ENCODE measurements at regions not wholly inside any gene's neighbourhood (a gene's known extent, or its start where the extent isn't known, plus 50 kb on each side); places are given as distances from the start of the nearest gene placed in this dataset.
"Not testable (repeated sequence)": the region's sequence is repeated elsewhere in the genome, so short reads cannot be mapped to it uniquely, and the experiment has no call there.

DNA sequence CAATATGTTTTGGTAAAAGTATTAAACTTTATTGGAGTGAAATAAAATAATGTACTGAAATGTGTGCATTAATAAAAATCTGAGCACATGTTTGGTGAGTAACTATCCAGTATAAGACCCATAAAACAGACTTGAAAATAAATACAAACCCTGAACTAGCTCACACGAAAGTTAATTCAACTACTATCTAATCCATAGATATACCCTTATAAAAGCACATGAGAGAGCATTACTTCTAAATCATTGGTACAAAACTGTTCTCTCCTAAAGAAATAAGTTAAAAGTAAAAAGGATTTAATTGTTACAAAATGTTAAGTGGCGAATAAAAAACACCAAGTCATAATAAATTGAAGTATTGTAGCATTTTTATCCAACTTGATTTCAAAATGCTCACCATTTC, 295.6 kb downstream of the PTPRC start:
- DNase-seq (ENCODE audit: low spot score), result peak; percentile 32

- DNase-seq (ENCODE audit: low spot score), result peak; percentile 43
Measured at GRCh38 chr1:198934901-198935305, 296.1 kb downstream of the PTPRC start.

DNA sequence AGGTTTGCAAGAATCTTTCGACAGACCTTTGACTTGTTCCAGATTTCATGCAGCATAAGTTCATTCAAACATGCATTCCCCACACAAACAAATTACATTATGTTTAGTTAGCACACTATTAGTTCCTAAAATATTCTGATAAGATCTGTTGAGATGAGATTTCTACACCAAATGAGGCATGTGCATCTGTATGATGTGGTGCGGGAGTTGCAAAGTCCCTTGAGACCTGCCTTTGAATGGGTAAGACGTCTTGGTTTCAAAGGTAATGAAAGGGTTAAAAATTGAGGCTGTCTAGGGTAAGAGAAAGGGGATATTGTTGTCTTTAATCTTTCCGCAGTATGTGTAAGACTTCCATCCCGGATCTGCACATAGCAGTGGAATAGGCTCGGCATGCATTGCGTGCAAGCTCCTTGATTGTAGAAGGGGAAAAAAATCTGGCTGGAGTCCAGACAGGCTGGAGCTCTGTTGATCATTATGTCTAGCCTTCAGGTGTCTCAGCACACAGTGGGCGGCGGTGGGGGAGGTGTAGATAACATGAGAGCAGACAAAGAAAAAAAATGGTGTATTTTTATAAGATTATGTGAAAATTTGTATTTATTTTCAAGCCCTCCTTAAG, 296.6 kb downstream of the PTPRC start:
- DNase-seq (ENCODE audit: low spot score), result peak; percentile 81

- peak; percentile 55 for DNase-seq (ENCODE audit: low spot score)
Measured at GRCh38 chr1:198936371-198937083, 297.7 kb downstream of the PTPRC start.

DNA sequence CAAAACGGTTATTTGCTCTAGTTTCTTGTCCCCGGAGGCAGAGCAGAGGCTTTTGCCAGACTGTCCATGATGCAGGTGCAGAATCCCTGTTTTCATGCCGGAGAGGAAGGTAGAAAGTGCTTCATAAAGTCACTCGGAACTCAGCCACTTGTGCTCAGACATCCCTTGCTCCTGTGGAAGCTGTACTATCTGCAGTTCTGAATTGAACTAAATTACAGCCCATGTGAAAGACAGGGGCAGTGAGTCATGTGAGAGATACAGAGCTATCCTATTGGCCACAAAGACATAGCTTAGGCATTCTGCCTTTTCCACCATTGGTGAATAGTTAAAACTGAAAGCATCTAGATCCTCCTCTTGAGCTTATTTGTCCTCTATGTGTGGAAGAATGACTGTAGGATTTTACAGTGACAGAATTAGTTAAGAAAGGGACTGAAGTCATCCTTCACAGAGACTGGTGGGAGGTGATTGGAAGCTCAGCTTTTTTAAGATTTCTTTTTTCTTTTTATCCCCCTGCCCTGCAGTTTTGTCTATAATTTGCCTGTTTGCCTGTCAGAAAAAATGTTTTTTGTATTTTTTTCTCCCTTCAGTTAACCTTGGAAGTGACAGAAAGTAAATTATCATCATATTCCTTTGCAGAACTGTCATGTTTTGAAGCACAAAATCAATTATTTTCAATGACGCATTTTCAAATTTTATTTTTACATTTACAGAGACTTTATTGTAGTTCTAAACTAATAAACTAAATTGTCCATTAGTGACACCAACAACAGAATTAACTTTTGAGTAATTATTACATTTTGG, 298.6 kb downstream of the PTPRC start:
- DNase-seq (ENCODE audit: low spot score), result peak; percentile 98

DNA sequence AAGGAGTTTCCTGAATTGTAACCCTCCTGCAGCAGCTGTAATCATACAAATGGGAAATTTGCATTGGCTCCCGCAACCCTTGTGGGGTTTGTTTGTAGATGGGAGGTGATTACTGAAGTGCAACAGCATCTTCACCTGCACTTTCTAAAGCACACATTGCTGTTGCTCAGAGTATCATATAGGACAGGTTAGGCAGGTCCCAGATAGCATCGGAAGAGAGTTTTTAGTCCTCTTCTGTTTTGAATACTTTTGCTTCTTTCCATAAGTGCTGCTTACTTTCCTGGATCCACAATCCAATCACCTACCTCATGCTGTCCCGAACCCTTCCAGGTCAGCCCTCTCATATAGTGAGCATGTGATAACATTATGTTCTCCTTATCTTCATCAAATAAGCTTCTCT, 300.4 kb downstream of the PTPRC start:
- no peak for DNase-seq (ENCODE audit: low spot score)

DNA sequence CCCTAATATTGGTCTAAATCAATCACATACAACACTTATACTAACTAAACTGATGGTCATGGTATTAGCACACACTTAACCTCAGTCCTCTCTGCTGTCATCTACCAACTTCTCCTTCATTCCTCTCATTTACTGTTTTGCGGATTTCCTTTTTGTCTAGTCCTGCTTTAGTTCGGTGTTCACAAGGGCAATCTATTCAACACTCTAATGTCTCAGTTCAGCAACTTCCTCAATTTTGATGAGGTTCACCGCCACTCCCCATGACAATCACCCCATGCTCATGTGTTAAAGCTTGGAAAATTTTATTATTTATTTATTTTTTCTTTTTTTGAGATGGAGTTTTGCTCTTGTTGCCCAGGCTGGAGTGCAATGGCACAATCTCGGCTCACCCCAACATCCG, 301.1 kb downstream of the PTPRC start:
- no peak for DNase-seq (ENCODE audit: low spot score)

DNA sequence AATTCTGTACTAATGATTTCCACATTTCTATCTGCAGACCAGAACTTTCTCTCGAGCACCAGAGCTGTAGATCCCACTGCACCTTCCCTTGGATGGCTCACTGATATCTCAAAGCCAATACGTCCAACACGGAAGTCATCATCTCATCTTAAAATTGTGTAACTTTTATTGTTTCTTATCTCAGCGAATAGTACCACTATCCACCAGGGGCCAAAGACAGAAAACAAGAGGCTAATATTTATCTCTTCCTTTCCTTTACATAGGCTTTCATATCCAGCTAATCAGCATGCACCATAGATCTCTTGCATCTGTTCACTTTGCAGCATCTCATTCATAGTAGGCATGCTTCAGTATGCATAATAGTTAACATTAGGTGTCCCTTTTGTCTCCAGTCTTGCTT, 303.6 kb downstream of the PTPRC start:
- no peak for DNase-seq (ENCODE audit: low spot score)

DNA sequence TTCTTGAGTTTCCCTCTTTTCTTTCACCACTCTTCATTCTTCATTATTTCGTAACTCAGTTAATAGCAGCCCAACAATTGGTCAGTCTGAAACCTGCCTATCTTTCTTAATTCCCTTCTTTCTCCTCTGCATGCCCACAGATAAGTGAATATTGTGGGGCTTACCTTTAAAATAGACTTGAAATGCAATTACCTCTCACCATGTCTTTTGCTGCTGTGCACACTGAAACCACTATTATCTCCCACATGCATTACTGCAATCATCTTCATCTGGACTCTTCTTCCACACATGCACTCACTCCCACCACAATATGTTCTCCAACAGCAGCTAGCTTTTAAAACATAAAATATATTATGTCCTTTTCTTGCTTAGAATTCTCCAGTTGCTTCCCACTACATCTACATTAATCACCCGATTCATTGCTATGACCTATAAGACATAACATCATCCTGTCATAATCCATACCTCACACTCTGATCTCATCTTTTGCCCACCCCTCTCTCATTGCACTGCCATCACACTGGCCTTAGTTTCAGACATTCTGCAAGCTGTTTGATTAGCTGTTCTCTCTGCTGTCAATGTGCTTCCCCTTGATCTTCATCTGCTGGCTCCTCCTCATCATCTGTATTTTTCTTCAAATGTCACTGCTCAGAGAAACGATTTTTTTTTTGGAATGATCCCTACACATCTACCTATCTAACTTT, 304.8 kb downstream of the PTPRC start:
- DNase-seq (ENCODE audit: low spot score), result no peak

- no peak for DNase-seq (ENCODE audit: low spot score)
Measured at GRCh38 chr1:198947456-198947855, 308.6 kb downstream of the PTPRC start.

DNA sequence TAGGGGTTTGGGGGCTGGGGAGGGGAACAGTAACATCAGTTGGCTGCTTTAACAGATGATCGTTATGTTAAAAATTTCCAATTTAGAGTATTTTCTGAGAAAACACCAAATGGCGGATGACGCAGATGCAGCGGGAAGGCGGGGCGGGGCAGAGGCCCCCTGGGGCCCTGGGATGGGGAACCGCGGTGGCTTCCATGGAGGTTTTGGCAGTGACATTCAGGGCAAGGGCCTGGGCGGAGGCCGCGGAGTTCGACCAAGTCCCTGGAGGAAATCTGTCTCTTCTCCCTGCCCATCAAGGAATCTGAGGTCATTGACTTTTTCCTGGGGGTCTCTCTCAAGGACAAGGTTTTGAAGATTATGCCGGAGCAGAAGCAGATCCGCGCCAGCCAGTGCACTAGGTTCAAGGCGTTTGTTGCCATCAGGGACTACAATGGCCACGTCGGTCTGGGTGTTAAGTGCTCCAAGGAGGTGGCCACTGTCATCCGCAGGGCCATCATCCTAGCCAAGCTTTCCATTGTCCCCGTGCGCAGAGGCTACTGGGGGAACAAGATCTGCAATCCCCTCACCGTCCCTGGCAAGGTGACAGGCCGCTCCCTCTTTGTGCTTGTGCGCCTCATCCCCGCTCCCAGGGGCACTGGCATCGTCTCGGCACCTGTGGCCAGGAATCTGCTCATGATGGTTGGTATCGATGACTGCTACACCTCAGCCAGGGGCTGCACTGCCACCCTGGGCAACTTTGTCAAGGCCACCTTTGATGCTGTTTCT, 310.2 kb downstream of the PTPRC start:
- DNase-seq (ENCODE audit: low spot score), result no peak

- no peak for DNase-seq (ENCODE audit: low spot score)
Measured at GRCh38 chr1:198950036-198950435, 311.2 kb downstream of the PTPRC start.

- DNase-seq (ENCODE audit: low spot score), result no peak
Measured at GRCh38 chr1:198955085-198955484, 316.2 kb downstream of the PTPRC start.

DNA sequence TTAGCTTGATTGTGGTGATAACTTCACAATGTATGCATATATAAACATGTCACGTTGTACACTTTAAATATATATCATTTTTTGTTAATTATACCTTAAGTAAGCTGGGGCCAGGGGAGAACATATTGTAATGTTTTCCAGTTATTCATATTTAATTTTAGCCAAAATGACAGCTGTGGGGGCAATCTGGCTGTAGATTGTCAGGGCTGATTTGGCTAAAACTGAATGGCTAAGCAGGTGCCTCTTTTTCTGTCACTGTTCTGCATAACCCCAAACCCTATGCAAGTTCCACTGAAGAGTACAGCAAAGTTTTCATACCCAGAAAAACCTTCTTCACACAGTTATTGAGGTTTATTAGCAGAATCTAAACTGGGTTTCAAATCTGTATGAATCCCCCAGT, 318.2 kb downstream of the PTPRC start:
- no peak for DNase-seq (ENCODE audit: low spot score)

GRCh38 chr1:198959032-198959431, 320.2 kb downstream of the PTPRC start:
- DNase-seq (ENCODE audit: low spot score), result no peak

DNA sequence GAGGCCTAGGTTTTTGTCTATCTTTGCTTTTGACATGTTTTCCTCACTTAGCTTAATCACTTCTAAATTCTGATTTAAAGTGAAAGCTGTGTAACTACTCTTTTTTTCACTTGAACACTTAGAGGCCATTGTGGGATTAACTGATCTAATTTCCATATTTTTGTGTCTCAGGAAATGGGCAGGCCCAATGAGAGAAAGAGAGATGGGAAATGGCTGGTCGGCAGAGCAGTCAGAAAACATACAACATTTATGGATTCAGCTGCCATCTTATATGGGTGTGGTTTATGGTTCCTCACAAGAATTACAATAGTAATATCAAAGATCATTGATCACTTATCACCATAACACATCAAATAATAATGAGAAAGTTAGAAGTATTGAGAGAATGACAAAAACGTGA, 320.8 kb downstream of the PTPRC start:
- DNase-seq (ENCODE audit: low spot score), result no peak

DNA sequence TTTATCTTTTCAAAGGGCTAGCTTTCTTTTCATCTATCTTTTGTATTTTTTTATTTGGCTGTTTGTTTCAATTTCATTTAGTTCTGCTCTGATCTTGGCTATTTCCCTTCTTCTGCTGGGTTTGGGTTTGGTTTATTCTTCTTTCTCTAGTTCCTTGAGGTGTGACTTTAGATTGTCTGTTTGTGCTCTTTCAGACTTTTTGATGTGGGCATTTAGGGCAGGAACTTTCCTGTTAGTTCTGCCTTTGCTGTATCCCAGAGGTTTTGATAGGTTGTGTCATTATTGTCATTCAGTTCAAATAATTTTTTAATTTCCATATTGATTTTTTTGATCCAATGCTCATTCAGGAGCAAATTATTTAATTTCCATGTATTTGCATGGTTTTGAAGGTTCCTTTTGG, 325.0 kb downstream of the PTPRC start:
- DNase-seq (ENCODE audit: low spot score), result not testable (repeated sequence)

DNA sequence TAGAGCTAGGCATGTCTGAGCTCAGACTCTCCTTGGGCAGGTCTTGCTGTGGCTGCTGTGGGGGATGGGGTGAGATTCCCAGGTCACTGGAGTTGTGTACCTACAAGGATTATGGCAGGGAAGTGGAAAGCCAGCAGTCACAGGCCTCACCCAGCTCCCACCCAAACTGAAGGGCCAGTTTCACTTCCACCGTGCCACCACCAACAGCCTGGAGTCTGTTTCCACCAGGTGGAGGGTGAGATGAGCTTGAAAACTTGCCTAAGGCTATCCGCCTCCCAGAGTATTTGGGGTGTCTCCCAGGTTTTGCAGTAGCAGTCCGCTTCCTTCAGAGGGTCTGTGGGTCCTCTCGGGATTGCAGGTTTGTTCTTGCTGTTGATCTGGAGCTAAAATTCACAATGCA, 327.7 kb downstream of the PTPRC start:
- DNase-seq (ENCODE audit: low spot score), result no peak

DNA sequence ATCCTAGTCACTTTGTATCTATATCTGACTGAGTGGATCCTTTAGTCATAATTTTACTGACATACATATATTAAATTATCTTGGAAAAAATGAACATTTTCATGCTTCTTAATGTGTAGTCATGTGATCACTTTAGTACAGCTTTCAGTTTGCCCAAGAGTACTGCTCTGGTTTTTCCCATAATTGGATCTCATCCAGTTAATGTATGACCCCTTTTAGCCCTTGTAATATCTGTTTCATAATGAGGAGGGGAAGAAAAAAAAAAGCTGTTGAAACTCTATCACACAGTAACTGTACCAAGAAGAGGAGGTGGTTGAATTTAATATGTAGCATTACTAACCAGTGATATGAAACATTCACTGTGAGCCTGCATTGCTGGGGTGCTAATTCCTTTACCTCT, 328.7 kb downstream of the PTPRC start:
- DNase-seq (ENCODE audit: low spot score), result no peak

DNA sequence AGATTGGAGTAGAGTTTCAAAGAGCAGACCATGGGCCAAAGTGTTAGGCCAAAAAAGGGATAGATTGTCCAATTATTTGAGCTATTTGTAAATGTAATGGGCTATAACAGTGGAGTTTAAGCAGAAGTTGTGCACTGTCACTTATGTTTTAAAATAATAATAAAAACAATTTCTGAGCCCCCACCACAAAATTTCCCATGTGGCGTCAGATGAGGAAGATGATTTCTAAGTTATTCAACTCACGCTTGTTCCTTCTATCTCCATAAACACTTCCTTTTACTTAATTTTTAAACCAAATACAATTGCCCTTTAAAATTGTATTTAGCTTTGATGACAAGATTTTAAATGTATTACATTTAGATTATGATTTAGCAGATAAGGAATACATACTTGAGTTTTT, 330.0 kb downstream of the PTPRC start:
- no peak for DNase-seq (ENCODE audit: low spot score)

DNA sequence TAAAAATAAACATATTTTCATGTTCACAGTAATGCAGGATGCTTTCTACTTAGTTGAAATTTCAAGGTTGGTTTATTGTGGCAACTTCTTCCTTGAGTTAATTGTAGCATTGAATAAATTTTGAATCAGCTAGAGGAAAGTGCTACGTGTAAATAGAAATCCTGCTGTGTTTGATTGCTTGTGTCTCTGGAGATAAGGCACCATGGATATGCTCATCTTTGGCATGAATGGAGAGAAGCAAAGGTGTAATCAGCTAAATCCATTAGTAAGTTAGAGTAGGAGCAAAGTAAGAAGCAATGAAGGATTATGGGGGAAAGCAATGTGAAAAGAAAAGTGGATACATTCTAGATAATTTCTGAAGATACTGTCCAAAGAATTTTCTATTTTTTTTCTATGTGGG, 331.1 kb downstream of the PTPRC start:
- DNase-seq (ENCODE audit: low spot score), result no peak

- no peak for DNase-seq (ENCODE audit: low spot score)
Measured at GRCh38 chr1:198970916-198971315, 332.1 kb downstream of the PTPRC start.

All from globus pallidus (tissue), 1 donor.